ENCODE measurements at regions not wholly inside any gene's neighbourhood (a gene's known extent, or its start where the extent isn't known, plus 50 kb on each side); places are given as distances from the start of the nearest gene placed in this dataset.

GRCh38 chr13:59447846-59448620 lies 715.7 kb downstream of the DIAPH3 start:
- H2BK20ac ChIP-seq (ENCODE audit: low read depth, low read length, poor library complexity, severe bottlenecking), result no peak overlapping the region
- no CpG with 5 or more reads among the region's 6 CpGs for WGBS (ENCODE audit: extremely low coverage, insufficient read length, low lambda C conversion rate)
- Mint-ChIP-seq H3K27me3 (ENCODE audit: low read depth) (peaks cover 2% of the 10 kb centered on the region; the same call in 1 of the 2 replicates), H3K36me3 (ENCODE audit: insufficient read depth in 1 of 3, low read depth in 3 of 3) (peaks cover 0 to 6% (median 0%) of the 10 kb centered on the region in 3 experiments; a peak in 1 of 7 replicates), H3K27ac (peak overlapping the region; percentile 94 to 98 (median 98)), H3K9me3 (no peaks in the 10 kb centered on the region; a peak in 1 of 5 replicates), H3K4me3 (peak overlapping the region in 1 of 2 experiments; percentile 7; a peak in 1 of 5 replicates), H3K4me1 (peaks cover 76 to 94% of the 10 kb centered on the region in 2 experiments)
- H3K79me1 ChIP-seq (ENCODE audit: insufficient read depth, low read depth, low read length, poor library complexity, severe bottlenecking), result no peaks in the 10 kb centered on the region
- H3K79me2 ChIP-seq (ENCODE audit: insufficient read depth, low read length), result no peaks in the 10 kb centered on the region
- no peak overlapping the region for H3K23ac ChIP-seq (ENCODE audit: insufficient read length, low read depth, low read length)
- peak overlapping the region; percentile 22 for H3K4me2 ChIP-seq (ENCODE audit: insufficient read depth, insufficient read length, low read length)
- 0 out of 2 replicates have a peak overlapping the region, but pooled peaks have one; percentile 16 for H3K14ac ChIP-seq (ENCODE audit: insufficient read depth, low read length)
- H2AK5ac ChIP-seq (ENCODE audit: insufficient read length, low read length), result peak overlapping the region; percentile 4
- H3K27ac ChIP-seq (ENCODE audit: insufficient read length, low read depth, low read length), result peak overlapping the region; percentile 81
- no peaks in the 10 kb centered on the region for H3K23me2 ChIP-seq (ENCODE audit: insufficient read length, low read depth, low read length, poor library complexity, severe bottlenecking)
- no peaks in the 10 kb centered on the region for H3K27me3 ChIP-seq (ENCODE audit: insufficient read depth, low read length)
- H3K56ac ChIP-seq (ENCODE audit: insufficient read length, low read depth, low read length), result no peak overlapping the region
- no peak overlapping the region for H3T11ph ChIP-seq (ENCODE audit: low read length)
- H3K9ac ChIP-seq (ENCODE audit: extremely low read depth, insufficient read length, low read length), result no peak overlapping the region
- H4K91ac ChIP-seq (ENCODE audit: insufficient read length, low read depth, low read length), result no peak overlapping the region
- H3K9me3 ChIP-seq (ENCODE audit: control insufficient read depth, low read depth, low read length), result no peaks in the 10 kb centered on the region
- H2BK120ac ChIP-seq (ENCODE audit: low read depth, low read length, poor library complexity, severe bottlenecking), result peak overlapping the region; percentile 44
- peak overlapping the region; percentile 28 for H3K18ac ChIP-seq (ENCODE audit: insufficient read length, low read depth, low read length)
- H4K8ac ChIP-seq (replicated peaks; ENCODE audit: insufficient read length, low read depth, low read length), result no peak overlapping the region
- TF ChIP-seq CTCF (conservative IDR thresholded peaks at IDR 0.05), result no peak
- no peaks in the 10 kb centered on the region for H4K20me1 ChIP-seq (ENCODE audit: control insufficient read depth, insufficient read depth, insufficient read length)
- peaks cover 20% of the 10 kb centered on the region for H3K4me1 ChIP-seq (ENCODE audit: insufficient read depth, low read length)
- H2BK5ac ChIP-seq (ENCODE audit: insufficient read length, low read length), result no peak overlapping the region
- H4K5ac ChIP-seq (ENCODE audit: insufficient read length, low read depth, low read length), result no peak overlapping the region
- no peak overlapping the region for H2AFZ ChIP-seq (ENCODE audit: low read length)
- H2BK15ac ChIP-seq (ENCODE audit: low read depth, low read length), result no peak overlapping the region
- peak; percentile 73 for DNase-seq
- H3K4ac ChIP-seq (ENCODE audit: low read depth, low read length), result no peak overlapping the region; the same call in 1 of the 2 replicates
- peak overlapping the region; percentile 71 for H2BK12ac ChIP-seq (ENCODE audit: insufficient read length, low read depth, low read length)
